H1 (cell line): ENCODE measurements at regions not wholly inside any gene's neighbourhood (a gene's known extent, or its start where the extent isn't known, plus 50 kb on each side); places are given as distances from the start of the nearest gene placed in this dataset.

Experiments used
- CTCF ChIA-PET: fragments of 300-600 bp; sonication (Branson Sonifier 250); formaldehyde crosslinking; loops from one replicate; lab custom pipeline; 2021; ENCODE audit not compliant: partially characterized antibody; lab: Charles Lee
- POLR2A ChIA-PET: fragments of 300-600 bp; sonication (Branson Sonifier 250); formaldehyde crosslinking; loops from one replicate; lab custom pipeline; 2021; ENCODE audit warnings: inconsistent platforms; ENCODE audit not compliant: partially characterized antibody; lab: Charles Lee
- DNase-seq, 2 experiments: peaks; one replicate each; pipeline versions ENCODE4 v3.0.0 to v3.0.0-alpha.2; 2010 to 2022; ENCODE audit warnings: low spot score in 2 of 2, low read depth in 1 of 2, mixed read lengths in 1 of 2
- FAIRE-seq: peaks from 2 replicates; lab custom pipeline; 2011; peaks lifted over from hg19 to GRCh38; lab: Jason Lieb, UNC
- H2AFZ ChIP-seq: 2 replicates; pipeline ENCODE4 v1.8.1; 2012; ENCODE audit warnings: low read length, inconsistent platforms
- H2AK5ac ChIP-seq: 2 replicates; pipeline ENCODE4 v1.6.1; 2013; ENCODE audit warnings: low read depth, low read length
- H2BK120ac ChIP-seq: replicated peaks from 2 replicates; pipeline ENCODE3; 2013; ENCODE audit warnings: low read depth, low read length, inconsistent platforms
- H2BK12ac ChIP-seq: 2 replicates; pipeline ENCODE4 v1.6.1; 2013; ENCODE audit warnings: low read depth, low read length
- H2BK15ac ChIP-seq: 2 replicates; pipeline ENCODE4 v1.6.1; 2013; ENCODE audit warnings: low read length
- H2BK20ac ChIP-seq: 2 replicates; pipeline ENCODE4 v1.6.1; 2013; ENCODE audit warnings: low read length
- H2BK5ac ChIP-seq: 2 replicates; pipeline ENCODE4 v1.6.1; 2013; ENCODE audit warnings: low read depth, low read length
- H3K14ac ChIP-seq: 2 replicates; pipeline ENCODE4 v1.6.1; 2013; ENCODE audit warnings: inconsistent platforms; ENCODE audit not compliant: insufficient read length
- H3K18ac ChIP-seq: 2 replicates; pipeline ENCODE4 v1.6.1; 2013; ENCODE audit warnings: low read length; ENCODE audit errors: extremely low read depth
- H3K23ac ChIP-seq: 2 replicates; pipeline ENCODE4 v1.6.1; 2013; ENCODE audit warnings: inconsistent platforms; ENCODE audit not compliant: insufficient read length
- H3K23me2 ChIP-seq: 2 replicates; pipeline ENCODE4 v1.6.1; 2013; ENCODE audit warnings: low read depth, low read length
- H3K27ac ChIP-seq: 2 replicates; pipeline ENCODE4 v1.6.1; 2011; ENCODE audit warnings: low read depth, low read length, inconsistent platforms
- H3K27me3 ChIP-seq, 4 experiments: replicated peaks in 1 of 4; 1 replicate in 1 of 4; 2 replicates in 3 of 4; pipeline versions ENCODE4 v1.6.1 to v1.8.1; 2011 to 2013; ENCODE audit warnings: low read length in 3 of 4, mild to moderate bottlenecking in 3 of 4, inconsistent platforms in 2 of 4, mixed read lengths in 2 of 4, moderate library complexity in 1 of 4; ENCODE audit not compliant: control insufficient read depth in 3 of 4, insufficient read depth in 3 of 4; ENCODE audit errors: extremely low read depth in 1 of 4
- H3K36me3 ChIP-seq, 4 experiments: 2 replicates each; pipeline versions ENCODE4 v1.6.1 to v1.8.1; 2011 to 2013; ENCODE audit warnings: mild to moderate bottlenecking in 4 of 4, low read length in 3 of 4, moderate library complexity in 2 of 4, control low read depth in 1 of 4, inconsistent platforms in 1 of 4; ENCODE audit not compliant: insufficient read depth in 4 of 4, control insufficient read depth in 2 of 4
- H3K4ac ChIP-seq: replicated peaks from 2 replicates; pipeline ENCODE3; 2013; ENCODE audit warnings: low read length, low read depth, mixed read lengths, inconsistent platforms; ENCODE audit not compliant: insufficient read length
- H3K4me1 ChIP-seq, 4 experiments: replicated peaks in 1 of 4; 1 replicate in 1 of 4; 2 replicates in 3 of 4; pipeline versions ENCODE4 v1.6.1 to v1.8.1; 2011 to 2013; ENCODE audit warnings: low read length in 3 of 4, inconsistent platforms in 2 of 4, mixed read lengths in 1 of 4; ENCODE audit not compliant: insufficient read depth in 4 of 4, control insufficient read depth in 3 of 4
- H3K4me2 ChIP-seq, 2 experiments: 2 replicates each; pipeline versions ENCODE4 v1.6.1 to v1.8.1; 2011 to 2013; ENCODE audit warnings: low read depth in 2 of 2, low read length in 2 of 2, control low read depth in 1 of 2, inconsistent platforms in 1 of 2, mild to moderate bottlenecking in 1 of 2; ENCODE audit not compliant: insufficient read depth in 1 of 2
- H3K4me3 ChIP-seq, 4 experiments: fragments of 200-600, 300-600 bp in 1 of 4; sonication (generic), shearing (Covaris generic), sonication (Bioruptor Twin) in 1 of 4; 2 replicates each; pipeline versions ENCODE4 v1.5.1 to v1.8.1; 2011 to 2016; ENCODE audit warnings: low read length in 4 of 4, low read depth in 3 of 4, control low read depth in 2 of 4, inconsistent platforms in 2 of 4, mild to moderate bottlenecking in 2 of 4, mixed read lengths in 1 of 4, moderate library complexity in 1 of 4; ENCODE audit not compliant: insufficient read depth in 2 of 4; ENCODE audit errors: extremely low read depth in 1 of 4
- H3K56ac ChIP-seq: replicated peaks from 2 replicates; pipeline ENCODE3; 2013; ENCODE audit warnings: low read depth, mild to moderate bottlenecking, mixed read lengths, low read length, inconsistent platforms; ENCODE audit not compliant: insufficient read length
- H3K79me1 ChIP-seq: 2 replicates; pipeline ENCODE4 v1.6.1; 2013; ENCODE audit warnings: low read depth, low read length, control low read depth
- H3K79me2 ChIP-seq, 2 experiments: 2 replicates each; pipeline versions ENCODE4 v1.6.1 to v1.8.1; 2012 to 2013; ENCODE audit warnings: low read length in 2 of 2, mild to moderate bottlenecking in 2 of 2, inconsistent platforms in 1 of 2; ENCODE audit not compliant: insufficient read depth in 2 of 2, control insufficient read depth in 1 of 2
- H3K9ac ChIP-seq, 4 experiments: replicated peaks in 1 of 4; 1 replicate in 1 of 4; 2 replicates in 3 of 4; pipeline versions ENCODE4 v1.6.1 to v1.8.1; 2011 to 2013; ENCODE audit warnings: low read depth in 3 of 4, low read length in 3 of 4, control low read depth in 2 of 4, mild to moderate bottlenecking in 2 of 4, moderate library complexity in 2 of 4, inconsistent platforms in 1 of 4; ENCODE audit errors: extremely low read depth in 1 of 4
- H3K9me3 ChIP-seq, 2 experiments: 2 replicates each; pipeline versions ENCODE4 v1.6.1 to v1.8.1; 2012 to 2013; ENCODE audit warnings: mild to moderate bottlenecking in 2 of 2, moderate library complexity in 2 of 2, control low read depth in 1 of 2, inconsistent platforms in 1 of 2, low read depth in 1 of 2, low read length in 1 of 2, mixed read lengths in 1 of 2; ENCODE audit not compliant: insufficient read depth in 2 of 2
- H4K20me1 ChIP-seq, 2 experiments: replicated peaks in 1 of 2; 2 replicates each; pipeline versions ENCODE3 to v1.8.1; 2011 to 2013; ENCODE audit warnings: inconsistent platforms in 2 of 2, low read length in 2 of 2, mild to moderate bottlenecking in 1 of 2; ENCODE audit not compliant: insufficient read depth in 2 of 2, control insufficient read depth in 1 of 2
- H4K5ac ChIP-seq: 2 replicates; pipeline ENCODE4 v1.6.1; 2013; ENCODE audit warnings: low read length, low read depth, mixed read lengths, inconsistent platforms; ENCODE audit not compliant: insufficient read length
- H4K8ac ChIP-seq: 2 replicates; pipeline ENCODE4 v1.8.0; 2013; ENCODE audit warnings: mild to moderate bottlenecking, moderate library complexity, low read length, inconsistent platforms; ENCODE audit not compliant: insufficient read depth; ENCODE audit errors: extremely low read depth
- H4K91ac ChIP-seq: replicated peaks from 2 replicates; pipeline ENCODE3; 2013; ENCODE audit warnings: low read length, mixed read lengths, inconsistent platforms; ENCODE audit not compliant: insufficient read length
- CHD2 ChIP-seq: IDR thresholded peaks from 2 replicates; pipeline ENCODE4 v1.6.1; 2012; ENCODE audit warnings: low read length, improper control_type of control experiment
- CREB1 ChIP-seq: IDR thresholded peaks from 2 replicates; pipeline ENCODE4 v1.6.1; 2012; ENCODE audit warnings: inconsistent platforms
- KDM4A ChIP-seq: IDR thresholded peaks from one replicate; pipeline ENCODE4 v1.7.1; 2012; ENCODE audit warnings: low read depth, mild to moderate bottlenecking, moderate library complexity, low read length, inconsistent platforms; ENCODE audit not compliant: severe bottlenecking
- KDM5A ChIP-seq: fragments of 200-600 bp; IDR thresholded peaks from 2 replicates; pipeline ENCODE4 v1.7.1; 2012; ENCODE audit warnings: mild to moderate bottlenecking, low read length, inconsistent platforms, mixed read lengths
- POLR2A ChIP-seq, 2 experiments: IDR thresholded peaks; 1 replicate in 1 of 2; 2 replicates in 1 of 2; pipeline ENCODE4 v1.6.1; 2011; ENCODE audit warnings: low read depth in 2 of 2, low read length in 2 of 2, mild to moderate bottlenecking in 2 of 2; ENCODE audit errors: control extremely low read depth in 1 of 2
- RAD21 ChIP-seq, 2 experiments: IDR thresholded peaks in 1 of 2; conservative IDR thresholded peaks in 1 of 2; 2 replicates each; pipeline ENCODE4 v1.6.1; 2011; ENCODE audit warnings: low read depth in 2 of 2, low read length in 2 of 2, improper control_type of control experiment in 1 of 2, inconsistent platforms in 1 of 2, mild to moderate bottlenecking in 1 of 2, moderate library complexity in 1 of 2
- SP2 ChIP-seq: IDR thresholded peaks from 2 replicates; pipeline ENCODE4 v1.6.1; 2012; ENCODE audit warnings: mild to moderate bottlenecking, low read length, inconsistent platforms
- TAF7 ChIP-seq: optimal IDR thresholded peaks from 2 replicates; pipeline ENCODE3; 2011; ENCODE audit warnings: low read depth, mild to moderate bottlenecking, inconsistent platforms, low read length, moderate library complexity, borderline replicate concordance
- TF ChIP-seq, protein P1 (sequence below): IDR thresholded peaks from 2 replicates; pipeline ENCODE4 v1.6.1; 2012; ENCODE audit warnings: inconsistent platforms

DNA sequence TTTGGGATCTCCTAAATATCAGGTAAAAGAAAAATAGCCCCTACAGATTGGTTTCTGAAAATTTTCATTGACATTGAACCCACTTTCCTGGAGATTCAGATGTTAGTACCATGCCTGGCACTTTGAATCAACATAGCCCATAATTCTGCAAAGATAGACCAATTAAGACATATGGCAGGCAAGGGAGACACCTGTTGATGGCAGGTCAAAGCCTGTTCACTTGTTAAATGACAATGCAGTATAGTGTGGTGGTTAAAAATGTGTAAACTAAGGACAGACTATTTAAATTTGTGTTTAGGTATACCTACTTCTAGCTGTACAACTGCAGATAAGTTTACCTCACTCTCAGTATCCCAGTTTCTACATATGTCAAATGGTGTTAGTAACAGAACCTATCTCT lies 178.1 kb upstream of the MMADHC start:
- no peak overlapping the region for H4K91ac ChIP-seq
- no peaks in the 10 kb centered on the region for H3K79me2 ChIP-seq
- no peaks in the 10 kb centered on the region for H4K20me1 ChIP-seq
- no peak overlapping the region for H2BK15ac ChIP-seq
- no peaks in the 10 kb centered on the region for H3K27me3 ChIP-seq
- no peak overlapping the region for H3K4ac ChIP-seq
- no peak overlapping the region for H3K18ac ChIP-seq
- H3K27ac ChIP-seq: no peak overlapping the region
- POLR2A ChIA-PET: no interaction called here
- no peak overlapping the region for H2BK12ac ChIP-seq
- H3K79me1 ChIP-seq: no peaks in the 10 kb centered on the region
- no peaks in the 10 kb centered on the region for H3K36me3 ChIP-seq
- H3K9me3 ChIP-seq: no peaks in the 10 kb centered on the region
- H3K4me2 ChIP-seq: no peak overlapping the region
- DNase-seq (no peak), FAIRE-seq (no peak)
- no peak overlapping the region for H2AFZ ChIP-seq
- no peak overlapping the region for H3K14ac ChIP-seq
- H3K4me1 ChIP-seq: no peaks in the 10 kb centered on the region
- H3K23me2 ChIP-seq: no peaks in the 10 kb centered on the region
- no peak overlapping the region for H2AK5ac ChIP-seq
- H4K8ac ChIP-seq: no peak overlapping the region
- H3K4me3 ChIP-seq: no peak overlapping the region
- no peak overlapping the region for H2BK20ac ChIP-seq
- no peak overlapping the region for H3K56ac ChIP-seq
- H4K5ac ChIP-seq: no peak overlapping the region
- TF ChIP-seq SP2 (no peak), CREB1 (no peak), CHD2 (no peak), TAF7 (no peak), KDM5A (no peak), KDM4A (no peak), POLR2A (IDR thresholded peaks at IDR 0.05; ENCODE audit: control extremely low read depth in 1 of 2, low read depth in 2 of 2, low read length in 2 of 2) (no peak), RAD21 (IDR thresholded peaks at IDR 0.05 in 1 of 2, conservative IDR thresholded peaks at IDR 0.05 in 1 of 2; ENCODE audit: low read depth in 2 of 2, low read length in 2 of 2) (peak; percentile 14 to 38; a peak in 3 of 4 replicates)
- TF ChIP-seq, protein P1, sequence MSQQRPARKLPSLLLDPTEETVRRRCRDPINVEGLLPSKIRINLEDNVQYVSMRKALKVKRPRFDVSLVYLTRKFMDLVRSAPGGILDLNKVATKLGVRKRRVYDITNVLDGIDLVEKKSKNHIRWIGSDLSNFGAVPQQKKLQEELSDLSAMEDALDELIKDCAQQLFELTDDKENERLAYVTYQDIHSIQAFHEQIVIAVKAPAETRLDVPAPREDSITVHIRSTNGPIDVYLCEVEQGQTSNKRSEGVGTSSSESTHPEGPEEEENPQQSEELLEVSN: no peak
- no peak overlapping the region for H2BK120ac ChIP-seq
- H3K23ac ChIP-seq: no peak overlapping the region
- H2BK5ac ChIP-seq: no peak overlapping the region
- CTCF ChIA-PET: interaction anchor here (2.1 kb wide), 1 partner anchor 12 kb away, joined by 5 read pairs; no protein-coding TSS in a partner anchor
- no peak overlapping the region for H3K9ac ChIP-seq
